HL-60 (cell line): ENCODE measurements at regions not wholly inside any gene's neighbourhood (a gene's known extent, or its start where the extent isn't known, plus 50 kb on each side); places are given as distances from the start of the nearest gene placed in this dataset.

Experiments used
- GABPA ChIP-seq: IDR thresholded peaks from 2 replicates; pipeline ENCODE4 v1.6.1; 2012; ENCODE audit warnings: low read depth
- POLR2AphosphoS5 ChIP-seq: IDR thresholded peaks from 2 replicates; pipeline ENCODE4 v1.6.1; 2012; ENCODE audit warnings: low read depth
- SPI1 ChIP-seq: IDR thresholded peaks from 2 replicates; pipeline ENCODE4 v1.6.1; 2012; ENCODE audit warnings: low read depth, mild to moderate bottlenecking, borderline replicate concordance
- TF ChIP-seq, protein P1 (sequence below): IDR thresholded peaks from one replicate; pipeline ENCODE4 v1.5.1; 2011; ENCODE audit warnings: low read length, control low read depth, inconsistent platforms; ENCODE audit not compliant: insufficient read depth
- TF ChIP-seq, protein P2 (sequence below): IDR thresholded peaks from 2 replicates; pipeline ENCODE4 v1.6.1; 2012; ENCODE audit warnings: low read depth; ENCODE audit not compliant: insufficient replicate concordance

DNA sequence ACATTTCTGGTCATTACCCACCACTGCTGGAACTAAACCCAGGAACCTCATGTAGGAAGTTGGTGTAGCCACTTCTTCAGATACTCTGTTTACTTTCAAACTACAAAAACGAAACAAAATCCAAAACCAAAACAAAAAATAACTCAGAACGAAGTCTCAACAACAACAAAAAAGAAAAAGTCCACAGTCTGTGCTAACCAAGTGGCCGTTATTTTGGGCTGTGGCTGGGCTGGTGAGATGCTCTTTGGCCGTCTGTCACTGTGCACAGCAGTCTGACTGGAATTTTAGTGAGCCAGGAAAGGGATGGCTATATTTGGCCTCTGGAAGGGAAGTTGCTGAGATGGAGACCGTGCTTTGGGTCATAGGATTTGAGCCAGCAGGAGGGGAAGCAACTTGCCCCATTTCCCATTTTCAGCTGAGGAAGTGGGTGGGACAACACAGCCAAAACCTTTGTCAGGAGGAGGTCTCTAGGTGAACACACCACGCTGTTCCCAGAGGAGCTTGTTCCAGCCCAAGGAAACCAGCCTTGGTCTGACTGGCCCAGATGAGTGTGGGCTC is 334.1 kb downstream of the ZSWIM6 start:
- TF ChIP-seq POLR2AphosphoS5, result no peak
- TF ChIP-seq, protein P1, sequence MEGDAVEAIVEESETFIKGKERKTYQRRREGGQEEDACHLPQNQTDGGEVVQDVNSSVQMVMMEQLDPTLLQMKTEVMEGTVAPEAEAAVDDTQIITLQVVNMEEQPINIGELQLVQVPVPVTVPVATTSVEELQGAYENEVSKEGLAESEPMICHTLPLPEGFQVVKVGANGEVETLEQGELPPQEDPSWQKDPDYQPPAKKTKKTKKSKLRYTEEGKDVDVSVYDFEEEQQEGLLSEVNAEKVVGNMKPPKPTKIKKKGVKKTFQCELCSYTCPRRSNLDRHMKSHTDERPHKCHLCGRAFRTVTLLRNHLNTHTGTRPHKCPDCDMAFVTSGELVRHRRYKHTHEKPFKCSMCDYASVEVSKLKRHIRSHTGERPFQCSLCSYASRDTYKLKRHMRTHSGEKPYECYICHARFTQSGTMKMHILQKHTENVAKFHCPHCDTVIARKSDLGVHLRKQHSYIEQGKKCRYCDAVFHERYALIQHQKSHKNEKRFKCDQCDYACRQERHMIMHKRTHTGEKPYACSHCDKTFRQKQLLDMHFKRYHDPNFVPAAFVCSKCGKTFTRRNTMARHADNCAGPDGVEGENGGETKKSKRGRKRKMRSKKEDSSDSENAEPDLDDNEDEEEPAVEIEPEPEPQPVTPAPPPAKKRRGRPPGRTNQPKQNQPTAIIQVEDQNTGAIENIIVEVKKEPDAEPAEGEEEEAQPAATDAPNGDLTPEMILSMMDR, result no peak
- TF ChIP-seq, protein P2, sequence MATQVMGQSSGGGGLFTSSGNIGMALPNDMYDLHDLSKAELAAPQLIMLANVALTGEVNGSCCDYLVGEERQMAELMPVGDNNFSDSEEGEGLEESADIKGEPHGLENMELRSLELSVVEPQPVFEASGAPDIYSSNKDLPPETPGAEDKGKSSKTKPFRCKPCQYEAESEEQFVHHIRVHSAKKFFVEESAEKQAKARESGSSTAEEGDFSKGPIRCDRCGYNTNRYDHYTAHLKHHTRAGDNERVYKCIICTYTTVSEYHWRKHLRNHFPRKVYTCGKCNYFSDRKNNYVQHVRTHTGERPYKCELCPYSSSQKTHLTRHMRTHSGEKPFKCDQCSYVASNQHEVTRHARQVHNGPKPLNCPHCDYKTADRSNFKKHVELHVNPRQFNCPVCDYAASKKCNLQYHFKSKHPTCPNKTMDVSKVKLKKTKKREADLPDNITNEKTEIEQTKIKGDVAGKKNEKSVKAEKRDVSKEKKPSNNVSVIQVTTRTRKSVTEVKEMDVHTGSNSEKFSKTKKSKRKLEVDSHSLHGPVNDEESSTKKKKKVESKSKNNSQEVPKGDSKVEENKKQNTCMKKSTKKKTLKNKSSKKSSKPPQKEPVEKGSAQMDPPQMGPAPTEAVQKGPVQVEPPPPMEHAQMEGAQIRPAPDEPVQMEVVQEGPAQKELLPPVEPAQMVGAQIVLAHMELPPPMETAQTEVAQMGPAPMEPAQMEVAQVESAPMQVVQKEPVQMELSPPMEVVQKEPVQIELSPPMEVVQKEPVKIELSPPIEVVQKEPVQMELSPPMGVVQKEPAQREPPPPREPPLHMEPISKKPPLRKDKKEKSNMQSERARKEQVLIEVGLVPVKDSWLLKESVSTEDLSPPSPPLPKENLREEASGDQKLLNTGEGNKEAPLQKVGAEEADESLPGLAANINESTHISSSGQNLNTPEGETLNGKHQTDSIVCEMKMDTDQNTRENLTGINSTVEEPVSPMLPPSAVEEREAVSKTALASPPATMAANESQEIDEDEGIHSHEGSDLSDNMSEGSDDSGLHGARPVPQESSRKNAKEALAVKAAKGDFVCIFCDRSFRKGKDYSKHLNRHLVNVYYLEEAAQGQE, result no peak
- no peak for TF ChIP-seq GABPA
- TF ChIP-seq SPI1, result no peak
